ENCODE measurements at regions not wholly inside any gene's neighbourhood (a gene's known extent, or its start where the extent isn't known, plus 50 kb on each side); places are given as distances from the start of the nearest gene placed in this dataset.

- TF ChIP-seq, protein P1, sequence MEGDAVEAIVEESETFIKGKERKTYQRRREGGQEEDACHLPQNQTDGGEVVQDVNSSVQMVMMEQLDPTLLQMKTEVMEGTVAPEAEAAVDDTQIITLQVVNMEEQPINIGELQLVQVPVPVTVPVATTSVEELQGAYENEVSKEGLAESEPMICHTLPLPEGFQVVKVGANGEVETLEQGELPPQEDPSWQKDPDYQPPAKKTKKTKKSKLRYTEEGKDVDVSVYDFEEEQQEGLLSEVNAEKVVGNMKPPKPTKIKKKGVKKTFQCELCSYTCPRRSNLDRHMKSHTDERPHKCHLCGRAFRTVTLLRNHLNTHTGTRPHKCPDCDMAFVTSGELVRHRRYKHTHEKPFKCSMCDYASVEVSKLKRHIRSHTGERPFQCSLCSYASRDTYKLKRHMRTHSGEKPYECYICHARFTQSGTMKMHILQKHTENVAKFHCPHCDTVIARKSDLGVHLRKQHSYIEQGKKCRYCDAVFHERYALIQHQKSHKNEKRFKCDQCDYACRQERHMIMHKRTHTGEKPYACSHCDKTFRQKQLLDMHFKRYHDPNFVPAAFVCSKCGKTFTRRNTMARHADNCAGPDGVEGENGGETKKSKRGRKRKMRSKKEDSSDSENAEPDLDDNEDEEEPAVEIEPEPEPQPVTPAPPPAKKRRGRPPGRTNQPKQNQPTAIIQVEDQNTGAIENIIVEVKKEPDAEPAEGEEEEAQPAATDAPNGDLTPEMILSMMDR (IDR thresholded peaks at IDR 0.05; ENCODE audit: insufficient read depth, low read length, poor library complexity, severe bottlenecking): no peak
- no peak for DNase-seq (ENCODE audit: low read depth)
- no peaks in the 10 kb centered on the region for H3K36me3 ChIP-seq (ENCODE audit: control insufficient read depth, insufficient read depth, low read length)
- H3K4me3 ChIP-seq (ENCODE audit: low read depth, low read length): no peak overlapping the region
- no peaks in the 10 kb centered on the region for H3K27me3 ChIP-seq (ENCODE audit: control insufficient read depth, insufficient read depth, low read length)
These were observed 66.8 kb upstream of the MAP1B start for GRCh38 chr5:72040513-72040912.

- no peak for DNase-seq (ENCODE audit: low read depth)
- Histone ChIP-seq H3K4me3 (ENCODE audit: low read depth, low read length) (no peak overlapping the region), H3K36me3 (ENCODE audit: control insufficient read depth, insufficient read depth, low read length) (no peaks in the 10 kb centered on the region), H3K27me3 (ENCODE audit: control insufficient read depth, insufficient read depth, low read length) (no peaks in the 10 kb centered on the region)
- TF ChIP-seq, protein P1 (IDR thresholded peaks at IDR 0.05; ENCODE audit: insufficient read depth, low read length, poor library complexity, severe bottlenecking): no peak
These were observed 65.6 kb upstream of the MAP1B start for GRCh38 chr5:72041654-72042053.

- Histone ChIP-seq H3K4me3 (ENCODE audit: low read depth, low read length) (no peak overlapping the region), H3K36me3 (ENCODE audit: control insufficient read depth, insufficient read depth, low read length) (no peaks in the 10 kb centered on the region), H3K27me3 (ENCODE audit: control insufficient read depth, insufficient read depth, low read length) (no peaks in the 10 kb centered on the region)
- TF ChIP-seq, protein P1 (IDR thresholded peaks at IDR 0.05; ENCODE audit: insufficient read depth, low read length, poor library complexity, severe bottlenecking): no peak
- no peak for DNase-seq (ENCODE audit: low read depth)
These were observed 65.2 kb upstream of the MAP1B start for GRCh38 chr5:72042097-72042496.

GRCh38 chr5:72045692-72046091 is 61.6 kb upstream of the MAP1B start:
- TF ChIP-seq, protein P1 (IDR thresholded peaks at IDR 0.05; ENCODE audit: insufficient read depth, low read length, poor library complexity, severe bottlenecking): no peak
- H3K4me3 ChIP-seq (ENCODE audit: low read depth, low read length): no peak overlapping the region
- H3K36me3 ChIP-seq (ENCODE audit: control insufficient read depth, insufficient read depth, low read length): no peaks in the 10 kb centered on the region
- H3K27me3 ChIP-seq (ENCODE audit: control insufficient read depth, insufficient read depth, low read length): no peaks in the 10 kb centered on the region
- no peak for DNase-seq (ENCODE audit: low read depth)

DNA sequence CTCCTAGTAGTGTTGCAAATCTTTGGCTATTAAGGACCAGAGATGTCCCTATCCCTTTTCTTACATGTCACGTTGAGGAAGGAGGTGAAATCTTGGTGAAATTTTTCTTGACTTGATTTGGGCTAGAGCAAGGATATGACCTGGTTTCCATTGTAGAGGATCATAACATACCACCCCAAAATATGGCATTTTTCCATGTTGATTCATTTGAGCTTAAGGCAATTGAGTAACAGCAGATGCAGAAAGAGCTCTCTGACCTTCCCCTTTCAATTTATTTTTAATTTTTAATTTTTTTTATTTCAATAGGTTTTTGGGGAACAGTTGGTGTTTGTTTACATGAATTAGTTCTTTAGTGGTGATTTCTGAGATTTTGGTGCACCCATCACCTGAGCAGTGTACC is 61.2 kb upstream of the MAP1B start:
- TF ChIP-seq, protein P1 (IDR thresholded peaks at IDR 0.05; ENCODE audit: insufficient read depth, low read length, poor library complexity, severe bottlenecking): no peak

DNA sequence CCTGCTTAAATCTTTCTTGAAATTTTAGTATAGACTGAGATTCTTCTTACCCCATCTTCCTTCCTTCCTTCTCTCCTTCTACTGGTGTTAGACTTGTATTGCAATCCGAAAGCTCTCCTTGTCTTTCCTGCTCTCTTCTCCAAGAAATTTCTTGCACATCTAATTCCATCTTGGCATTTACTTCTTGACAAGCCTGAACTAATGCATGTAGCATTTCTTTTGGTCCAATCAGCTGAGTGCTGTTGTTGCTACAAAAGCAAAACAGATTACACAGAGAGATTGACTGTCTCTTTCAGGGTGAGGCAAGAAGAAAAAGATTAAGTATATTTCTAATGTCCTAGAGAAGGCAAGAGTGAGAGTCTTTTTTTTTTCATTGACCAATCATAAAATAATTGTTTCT is 51.6 kb upstream of the MAP1B start:
- Histone ChIP-seq H3K4me3 (ENCODE audit: low read depth, low read length) (no peak overlapping the region), H3K27me3 (ENCODE audit: control insufficient read depth, insufficient read depth, low read length) (peaks cover 7% of the 10 kb centered on the region), H3K36me3 (ENCODE audit: control insufficient read depth, insufficient read depth, low read length) (no peaks in the 10 kb centered on the region)
- TF ChIP-seq, protein P1 (IDR thresholded peaks at IDR 0.05; ENCODE audit: insufficient read depth, low read length, poor library complexity, severe bottlenecking): no peak
- DNase-seq (ENCODE audit: low read depth): no peak

More for the DNA sequence above, 61.2 kb upstream of the MAP1B start:
- Histone ChIP-seq H3K4me3 (ENCODE audit: low read depth, low read length) (no peak overlapping the region), H3K27me3 (ENCODE audit: control insufficient read depth, insufficient read depth, low read length) (no peaks in the 10 kb centered on the region), H3K36me3 (ENCODE audit: control insufficient read depth, insufficient read depth, low read length) (no peaks in the 10 kb centered on the region)
- no peak for DNase-seq (ENCODE audit: low read depth)
